Vagina (tissue), 2 donors: ENCODE measurements at regions not wholly inside any gene's neighbourhood (a gene's known extent, or its start where the extent isn't known, plus 50 kb on each side); places are given as distances from the start of the nearest gene placed in this dataset.

Source experiments
- CTCF ChIP-seq, 3 experiments: fragments of 450-650 bp in 2 of 3; fragments of 200-600 bp in 1 of 3; sonication (generic) in 1 of 3; IDR thresholded peaks; one replicate each; pipeline ENCODE4 v1.5.1; 2017 to 2019; ENCODE audit warnings: antibody characterized with exemption in 3 of 3, mild to moderate bottlenecking in 2 of 3, moderate library complexity in 2 of 3
- POLR2A ChIP-seq, 2 donors: fragments of 450-650 bp; IDR thresholded peaks; one replicate each; pipeline ENCODE4 v1.6.1; 2017; ENCODE audit warnings: antibody characterized with exemption in 2 of 2, mild to moderate bottlenecking in 2 of 2, moderate library complexity in 2 of 2

GRCh38 chr2:133790711-133791110 lies 222.4 kb upstream of the NCKAP5 start:
- TF ChIP-seq POLR2A (IDR thresholded peaks at IDR 0.05) (no peak), CTCF (IDR thresholded peaks at IDR 0.05) (no peak)
